Stimulated activated CD8-positive, alpha-beta memory T cell treated with anti-CD3 and anti-CD28 coated beads, Interleukin-15, amount 100 ng/mL, for 1 hour (primary cell): ENCODE measurements at regions not wholly inside any gene's neighbourhood (a gene's known extent, or its start where the extent isn't known, plus 50 kb on each side); places are given as distances from the start of the nearest gene placed in this dataset.

Experiments used
- DNase-seq: peaks from one replicate; pipeline ENCODE4 v3.0.0-alpha.2; 2020; ENCODE audit warnings: low read depth

DNA sequence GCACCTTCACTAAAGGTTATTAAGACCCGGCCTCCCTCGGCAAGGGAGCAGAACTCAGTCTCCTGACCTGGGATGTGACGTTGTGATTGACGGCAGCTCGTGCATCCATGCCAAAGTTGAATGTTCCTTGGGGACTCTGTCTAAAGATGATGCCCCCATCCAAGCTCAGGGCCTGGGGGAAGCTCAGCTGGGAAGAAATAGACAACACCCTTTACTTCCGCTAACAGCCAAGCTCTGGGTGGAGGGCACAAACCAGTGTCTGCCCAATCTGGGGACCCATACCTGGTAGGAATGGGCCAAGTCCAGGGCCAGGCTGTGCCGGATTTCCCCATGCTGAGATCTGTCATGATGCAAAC is 95.4 kb downstream of the RMI2 start:
- no peak for DNase-seq

DNA sequence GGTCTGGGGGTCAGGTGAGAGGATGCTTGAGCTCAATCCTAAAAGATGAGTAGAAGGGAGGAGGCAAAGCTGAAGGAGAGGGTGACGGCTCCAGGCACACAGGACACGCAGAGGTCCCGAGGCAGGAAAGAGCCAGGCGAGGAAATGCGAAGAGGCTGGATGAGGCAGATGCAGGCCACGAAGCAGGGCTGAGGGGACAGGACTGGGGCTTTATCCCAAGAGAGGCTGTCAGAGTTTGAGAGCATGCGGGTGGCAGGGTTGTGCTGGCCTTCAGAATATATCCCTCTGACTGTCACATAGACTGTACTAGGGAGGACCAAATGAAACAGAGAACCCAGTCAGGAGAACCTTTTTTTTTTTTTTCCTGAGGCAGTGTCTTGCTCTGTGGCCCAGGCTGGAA is 100.2 kb downstream of the RMI2 start:
- no peak for DNase-seq

DNA sequence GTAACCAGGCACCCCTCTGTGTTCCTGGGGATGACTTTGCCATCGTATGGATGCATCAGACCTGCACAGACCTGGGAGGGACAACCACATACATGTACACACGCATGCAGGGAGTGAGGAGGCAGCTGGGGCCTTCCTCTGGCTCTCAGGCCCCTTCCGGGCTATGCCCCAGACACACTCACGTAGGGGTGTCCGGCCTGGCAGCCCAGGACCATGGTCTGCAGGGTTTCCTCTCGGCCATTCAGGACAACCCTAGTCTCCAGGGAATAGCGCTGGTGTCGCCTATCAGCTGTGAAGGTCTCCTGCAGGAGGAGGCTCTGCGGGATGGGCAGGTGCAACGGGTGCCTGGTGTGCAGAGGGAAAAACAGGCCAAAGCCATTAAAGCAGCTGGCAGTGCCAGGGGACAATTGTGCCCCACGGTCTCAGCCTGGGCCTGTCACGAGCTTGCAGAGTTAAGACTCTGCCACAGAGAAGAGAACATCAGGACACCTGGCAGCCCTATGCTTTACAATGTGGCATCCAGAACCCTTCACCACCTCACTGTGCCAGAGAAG is 101.4 kb downstream of the RMI2 start:
- no peak for DNase-seq

DNA sequence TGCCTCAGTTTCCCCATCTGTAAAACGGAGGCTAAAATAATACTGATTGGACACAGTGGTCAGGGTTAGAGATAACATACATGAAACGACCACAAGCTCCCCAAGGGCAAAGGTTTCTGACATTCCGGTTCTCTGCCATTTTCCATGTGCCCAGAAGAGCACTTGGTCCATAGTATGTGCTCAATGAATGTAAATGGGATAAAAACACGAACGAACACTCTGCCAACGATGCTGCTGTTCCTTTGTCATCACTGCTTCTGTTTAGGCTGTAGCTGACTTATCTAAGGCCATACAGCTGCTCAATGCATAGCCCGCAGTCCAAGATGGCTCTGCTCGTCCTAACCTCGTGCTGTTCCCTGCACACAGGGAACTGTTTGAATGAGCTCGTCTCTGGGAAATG is 102.0 kb downstream of the RMI2 start:
- DNase-seq = no peak

DNA sequence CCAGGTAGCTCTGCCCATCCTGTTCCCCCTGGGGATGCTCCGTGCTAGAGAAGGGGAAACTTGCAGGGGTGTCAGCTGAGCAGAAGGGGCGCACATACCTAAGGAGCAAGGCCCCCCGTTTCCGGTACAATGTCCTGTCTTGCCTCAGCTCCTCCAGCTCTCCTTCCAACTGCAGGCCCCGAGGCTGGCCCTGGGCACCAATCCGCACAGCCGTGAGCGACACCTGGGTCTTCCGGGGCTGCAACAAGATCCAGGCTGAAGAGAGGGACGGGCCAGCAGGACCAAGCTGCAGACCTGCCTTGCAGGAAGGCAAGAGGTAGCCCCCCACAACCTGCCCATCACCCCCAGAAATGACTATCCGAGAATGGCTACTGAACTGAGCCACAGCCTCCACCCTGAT is 102.6 kb downstream of the RMI2 start:
- no peak for DNase-seq

DNA sequence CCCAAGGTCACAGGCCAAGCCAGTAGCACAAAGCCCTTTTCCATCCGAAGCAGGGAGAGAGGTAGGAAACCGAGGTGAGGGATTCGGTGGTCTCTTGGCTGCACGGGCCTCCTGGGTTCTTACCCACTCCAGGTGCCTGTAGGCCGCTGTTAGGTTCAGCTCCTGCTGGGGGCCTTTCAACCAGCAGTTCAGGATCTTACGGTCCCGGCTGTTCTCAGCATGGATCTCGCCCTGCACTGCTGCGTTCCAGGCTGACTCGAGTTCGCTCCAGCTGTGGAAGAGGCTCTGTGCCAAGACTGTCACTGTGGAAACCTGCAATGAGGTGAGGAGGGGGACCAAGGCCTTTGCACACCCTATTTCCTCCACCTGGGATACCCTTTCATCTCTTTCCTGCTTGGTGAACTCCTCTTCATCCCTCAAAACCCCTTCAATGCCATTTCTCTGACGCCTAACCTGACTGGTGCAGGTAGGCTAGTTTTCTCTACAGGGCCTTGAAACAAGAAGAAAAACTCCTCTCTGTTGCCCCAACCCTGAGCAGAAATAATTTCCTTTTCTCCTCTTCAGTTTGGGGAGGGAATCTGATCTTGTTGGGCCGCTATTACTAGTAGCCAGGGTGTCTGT is 103.6 kb downstream of the RMI2 start:
- DNase-seq = no peak

DNA sequence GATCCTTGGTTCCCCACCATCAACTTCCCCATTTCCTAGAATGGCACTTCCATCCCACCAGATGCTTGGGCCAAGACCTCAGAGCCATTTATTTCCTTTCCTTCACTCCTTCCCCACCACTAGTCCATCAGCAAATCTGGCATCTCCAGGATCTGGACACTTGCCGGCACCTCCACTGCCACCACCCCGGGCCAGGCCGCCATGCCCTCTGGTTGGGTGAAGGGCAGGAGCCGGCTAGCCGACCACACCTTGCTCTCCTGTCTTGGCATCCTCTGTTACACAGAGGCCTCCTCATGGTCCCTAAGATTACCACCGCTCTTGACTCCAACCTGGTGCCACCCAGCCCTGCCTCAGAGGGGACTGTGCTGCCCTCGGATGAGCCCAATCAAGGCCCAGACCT is 104.5 kb downstream of the RMI2 start:
- no peak for DNase-seq

DNA sequence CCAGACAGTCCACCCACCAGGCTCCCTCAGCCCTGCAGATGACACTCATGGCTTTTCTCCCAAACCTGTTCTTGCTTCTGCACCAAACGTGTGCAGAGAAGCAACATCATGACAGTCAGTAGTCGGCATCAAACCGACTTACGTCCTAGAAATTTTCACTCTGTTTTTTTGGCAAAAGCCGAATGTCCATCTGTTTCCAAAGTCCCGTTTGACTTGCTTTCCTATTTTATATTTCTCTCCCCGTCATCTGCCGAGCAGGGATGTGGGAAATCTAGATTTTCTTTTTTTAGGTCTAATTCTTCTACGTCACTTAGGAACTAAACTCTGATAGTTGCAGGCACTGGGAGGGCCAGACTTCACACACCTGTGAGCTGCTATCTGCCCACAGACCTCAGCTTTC is 104.9 kb downstream of the RMI2 start:
- DNase-seq = no peak

DNA sequence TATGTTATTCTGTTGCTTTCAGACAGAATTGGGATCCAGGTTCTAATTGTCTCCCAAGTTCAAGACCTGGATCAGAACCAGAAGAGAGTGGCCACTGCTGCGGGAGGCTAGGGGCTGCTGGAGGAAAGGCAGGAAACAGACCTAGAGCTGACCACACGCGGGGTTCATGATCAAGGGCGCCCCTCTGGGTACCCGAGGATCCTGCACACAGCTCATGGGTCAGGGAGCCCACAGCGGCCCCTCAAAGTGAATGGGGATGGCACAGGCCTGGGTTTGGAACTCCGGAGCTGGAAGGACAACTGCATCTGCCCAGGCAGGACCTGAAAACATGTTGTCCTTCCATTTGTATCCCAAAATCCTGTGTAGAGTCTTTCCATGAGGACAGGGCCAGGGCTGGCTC is 107.0 kb downstream of the RMI2 start:
- DNase-seq = no peak

DNA sequence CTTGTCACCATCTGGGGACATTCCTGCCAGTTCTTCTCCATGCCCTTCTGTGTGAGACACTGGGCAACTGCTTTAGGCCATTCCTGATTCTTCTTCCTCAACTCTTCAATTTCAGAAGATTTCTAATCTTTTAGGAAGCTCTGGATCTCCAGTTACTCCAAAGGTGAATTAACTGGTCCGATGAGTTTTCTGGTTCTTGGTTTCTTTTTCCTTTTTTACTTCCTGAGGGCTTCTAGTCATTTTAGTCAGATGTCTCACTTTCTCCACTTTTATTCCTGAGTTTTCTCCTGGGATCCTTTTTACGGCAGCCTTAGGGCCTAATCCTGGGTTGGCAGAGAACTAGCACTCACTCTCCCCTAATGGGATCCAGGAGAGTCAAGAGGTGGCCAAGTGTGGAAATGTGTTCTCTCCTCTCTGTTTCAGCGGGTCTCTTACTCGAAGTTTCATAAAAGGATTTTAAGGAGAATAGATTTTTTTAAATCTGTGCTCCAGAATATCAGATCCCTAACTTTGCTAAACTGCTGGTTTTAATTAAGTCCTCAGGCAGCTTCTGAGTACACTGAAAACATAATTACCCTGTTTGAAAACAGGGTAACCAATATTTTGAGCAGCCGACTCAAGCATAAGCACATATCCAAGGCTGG is 107.6 kb downstream of the RMI2 start:
- no peak for DNase-seq

DNA sequence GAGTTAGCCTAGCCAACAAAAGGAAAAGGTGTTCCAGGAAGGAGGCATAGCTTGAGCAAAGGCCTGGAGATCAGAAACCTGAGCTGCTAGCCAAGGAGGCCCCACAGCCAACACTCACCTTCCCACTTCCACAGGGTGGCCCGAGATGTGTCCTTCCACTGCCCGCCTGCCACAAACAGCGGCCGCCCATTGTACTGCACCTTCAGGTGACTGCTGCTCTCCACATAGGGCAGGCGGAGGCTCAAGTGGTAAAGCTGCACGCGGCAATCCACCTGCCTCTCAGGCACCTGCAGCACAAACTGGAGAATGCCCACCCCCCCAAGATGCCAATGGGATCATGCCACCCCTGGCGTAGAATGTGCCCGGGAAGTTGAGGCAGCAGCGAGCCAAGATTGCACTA is 111.5 kb downstream of the RMI2 start:
- DNase-seq = no peak

DNA sequence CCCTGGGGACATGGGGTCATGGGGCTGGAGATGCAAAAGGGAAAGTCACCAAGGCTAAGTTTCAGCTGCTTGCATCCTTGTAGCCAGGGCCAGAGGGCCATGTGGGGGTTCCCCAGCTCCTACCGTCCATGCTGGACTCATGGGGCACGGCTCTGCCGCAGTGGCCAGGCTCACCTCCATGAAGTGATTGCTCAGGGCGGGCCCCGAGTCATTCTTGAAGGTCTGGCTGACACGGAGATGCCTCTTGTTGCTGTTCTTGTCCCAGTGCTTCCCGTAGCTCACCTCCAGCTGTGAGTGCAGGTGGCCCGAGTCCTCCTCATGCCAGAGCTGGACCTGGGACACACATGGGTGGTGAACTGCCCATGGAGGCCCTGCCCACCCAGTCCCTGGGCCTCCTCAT is 114.5 kb downstream of the RMI2 start:
- DNase-seq = no peak

DNA sequence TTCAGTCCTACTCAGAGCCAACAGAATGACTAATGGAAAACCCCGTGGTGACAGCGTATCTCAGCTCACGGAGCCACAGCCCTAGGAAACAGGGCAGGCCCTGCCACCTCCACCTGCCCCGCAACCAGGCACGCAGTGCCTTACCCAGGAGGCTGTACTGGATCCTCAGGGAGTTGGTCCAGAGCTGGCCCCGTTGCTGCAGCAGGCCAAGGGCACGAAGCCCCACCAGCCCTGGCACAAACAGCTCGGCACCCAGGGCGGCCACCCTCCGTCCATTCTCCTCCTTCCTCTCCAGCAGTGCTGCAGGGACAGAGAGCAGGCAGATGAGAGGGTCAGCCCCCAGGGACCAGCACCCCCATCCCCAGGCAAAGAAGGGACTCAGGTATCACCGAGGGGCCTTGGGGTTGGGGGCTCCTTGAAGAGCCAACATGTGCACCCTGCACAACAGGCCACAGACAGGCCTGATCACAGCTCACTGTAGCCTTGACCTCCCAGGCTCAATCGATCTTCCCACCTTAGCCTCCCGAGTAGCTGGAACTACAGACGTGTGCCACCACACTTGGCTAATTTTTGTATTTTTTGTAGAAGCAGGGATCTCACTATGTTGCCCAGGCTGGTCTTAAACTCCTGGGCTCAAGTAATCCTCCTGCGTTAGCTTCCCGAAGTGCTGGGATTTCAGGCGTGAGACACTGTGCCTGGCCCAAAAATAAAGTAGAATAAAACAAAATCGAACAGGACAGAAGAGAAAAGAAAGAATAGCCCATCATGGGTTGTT is 115.7 kb downstream of the RMI2 start:
- no peak for DNase-seq

DNA sequence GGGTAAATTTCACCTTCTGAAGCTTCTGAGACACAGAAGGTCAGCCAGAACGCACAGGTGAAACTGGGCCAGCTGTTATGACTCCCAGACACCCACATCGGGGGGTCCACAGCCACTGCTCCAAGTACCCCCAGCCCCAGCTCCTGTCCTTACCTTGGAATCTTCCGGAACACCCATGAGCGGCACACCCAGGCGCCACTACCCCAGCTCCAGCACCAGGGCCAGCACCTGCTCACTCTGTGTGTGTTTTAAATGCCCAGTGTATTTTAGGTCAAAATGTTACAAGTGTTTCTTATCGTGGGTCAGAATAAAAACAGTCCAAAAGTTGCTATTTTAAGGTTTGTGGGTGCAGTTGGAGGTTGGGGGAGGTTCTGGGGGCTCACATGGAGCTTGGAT is 116.3 kb downstream of the RMI2 start:
- no peak for DNase-seq

DNA sequence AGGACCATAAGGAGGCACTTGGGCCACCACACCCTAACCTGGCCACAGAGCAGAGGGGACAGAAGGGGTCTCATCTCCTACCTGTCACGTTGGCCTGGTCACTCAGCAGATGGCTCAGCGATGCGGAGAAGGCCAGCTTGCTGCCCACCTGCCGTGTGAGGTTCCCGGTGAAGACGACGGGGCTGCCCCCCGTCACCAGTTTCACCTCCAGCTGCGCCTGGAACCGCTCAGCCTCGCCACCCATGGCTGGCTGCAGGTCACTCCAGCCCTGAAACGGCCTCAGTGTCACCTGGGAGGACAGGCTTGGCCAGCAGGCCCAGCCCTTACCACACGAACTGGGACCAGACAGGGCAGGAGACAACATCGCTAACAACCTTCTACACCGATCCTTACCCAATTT is 116.8 kb downstream of the RMI2 start:
- DNase-seq = no peak

DNA sequence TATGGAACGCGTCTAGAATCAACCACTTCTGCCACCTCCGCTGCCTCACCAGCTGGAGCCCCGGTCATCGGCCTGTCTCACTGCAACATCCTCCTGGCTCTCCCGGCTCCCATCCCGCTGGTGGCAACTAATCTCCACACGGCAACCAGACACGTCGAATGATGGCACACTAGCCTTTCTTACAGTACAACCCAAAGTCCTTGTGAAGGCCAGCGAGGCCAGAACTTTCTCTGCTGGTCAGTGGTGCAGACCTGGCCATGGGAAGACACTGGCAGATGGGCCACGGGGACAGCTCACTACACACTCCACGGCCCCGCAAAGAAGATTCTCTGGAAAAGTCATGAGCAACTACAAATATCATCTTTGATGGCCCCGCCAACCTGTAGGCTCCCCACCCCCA is 117.6 kb downstream of the RMI2 start:
- no peak for DNase-seq

DNA sequence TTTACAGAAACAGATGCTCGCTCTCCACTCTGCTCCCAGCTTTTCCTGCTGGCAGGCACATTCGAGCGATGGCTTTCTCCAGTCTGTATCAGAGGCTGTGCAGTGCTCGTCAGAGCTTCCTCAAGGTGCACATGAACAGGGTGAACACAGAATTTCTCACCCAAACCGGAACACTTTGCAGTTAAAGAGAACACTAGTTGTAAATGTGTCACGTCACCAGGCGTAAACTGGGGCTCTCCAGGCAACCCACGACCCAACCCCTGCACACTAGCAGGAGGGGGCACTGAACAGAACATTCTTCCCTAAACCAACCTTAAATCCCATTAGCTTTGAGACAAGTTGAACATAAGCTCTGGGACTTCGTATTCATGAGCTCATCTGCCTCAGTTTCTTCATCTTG is 119.0 kb downstream of the RMI2 start:
- DNase-seq = no peak

DNA sequence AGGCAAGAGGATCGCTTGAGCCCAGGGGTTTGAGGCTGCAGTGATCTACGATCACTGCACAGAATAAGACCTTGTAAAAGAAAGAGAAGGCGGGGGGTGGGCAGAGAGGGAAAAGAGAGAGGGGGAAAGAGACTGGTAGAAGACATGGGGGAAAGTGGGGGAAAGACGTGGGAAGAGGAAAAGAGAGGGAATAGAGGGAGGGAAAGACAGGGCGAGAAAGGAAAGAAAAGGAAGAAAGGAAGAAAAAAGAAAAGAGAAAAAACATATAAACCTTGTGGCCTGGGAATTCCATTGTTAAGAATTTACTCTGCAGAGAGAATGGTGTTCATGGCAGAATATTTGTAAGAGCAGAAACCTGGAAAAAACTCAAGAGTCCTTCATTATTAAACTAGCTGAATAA is 120.4 kb downstream of the RMI2 start:
- DNase-seq = no peak

DNA sequence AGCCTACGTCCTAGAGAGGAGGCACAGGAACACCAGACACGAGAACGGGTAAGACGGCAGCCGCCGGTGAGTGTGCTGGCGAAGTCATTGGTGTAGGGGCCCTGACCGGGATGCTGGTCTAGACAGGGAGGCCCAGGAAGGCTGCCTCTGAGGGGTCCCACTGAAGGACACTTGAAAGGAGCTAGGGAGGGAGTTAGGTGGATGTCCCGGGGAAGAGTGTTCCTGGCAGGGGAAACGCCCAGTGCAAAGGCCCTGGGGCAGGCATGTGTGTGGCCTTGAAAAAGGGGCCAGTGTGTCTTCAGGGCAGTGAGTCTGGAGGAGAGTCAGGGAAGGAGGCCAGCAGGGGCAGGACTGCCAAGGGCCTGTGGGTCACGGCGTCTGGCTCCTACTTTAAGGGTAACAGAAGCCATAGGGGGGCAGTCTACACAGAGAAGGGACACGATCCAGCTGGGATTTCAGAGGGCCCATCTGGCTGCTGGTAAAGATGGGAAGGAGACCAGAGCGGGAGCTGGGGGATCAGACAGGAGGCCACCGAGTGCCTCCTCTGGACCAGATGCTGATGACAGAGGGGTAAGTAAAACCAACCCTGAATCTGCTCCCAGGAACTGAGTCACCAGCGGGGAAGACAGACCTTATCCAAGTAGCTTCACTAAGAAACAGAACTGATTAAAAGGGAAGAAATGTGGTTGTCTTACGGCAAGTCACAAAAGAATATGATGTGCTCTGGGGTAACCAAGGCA is 115.9 kb downstream of the LITAF start:
- DNase-seq = no peak

DNA sequence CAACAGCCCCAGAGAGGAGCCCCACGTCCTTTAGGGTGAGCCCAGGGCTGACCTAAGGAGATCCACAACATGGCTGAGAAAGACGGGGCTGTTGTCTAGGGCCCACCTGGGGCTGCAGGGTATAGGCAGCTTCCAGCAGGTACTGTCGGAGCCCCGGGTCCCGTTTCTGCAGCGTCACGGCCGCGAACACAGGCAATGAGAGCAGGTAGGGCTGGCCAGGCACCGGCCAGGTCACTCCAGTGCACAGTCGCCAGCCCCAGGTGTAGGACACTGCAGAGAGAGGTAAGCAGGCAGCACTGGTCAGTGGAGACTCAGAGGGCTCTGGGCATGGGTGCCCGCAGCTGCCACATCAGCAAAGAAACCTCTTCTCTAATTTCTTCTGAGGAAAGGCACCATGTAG is 115.2 kb downstream of the LITAF start:
- no peak for DNase-seq

DNA sequence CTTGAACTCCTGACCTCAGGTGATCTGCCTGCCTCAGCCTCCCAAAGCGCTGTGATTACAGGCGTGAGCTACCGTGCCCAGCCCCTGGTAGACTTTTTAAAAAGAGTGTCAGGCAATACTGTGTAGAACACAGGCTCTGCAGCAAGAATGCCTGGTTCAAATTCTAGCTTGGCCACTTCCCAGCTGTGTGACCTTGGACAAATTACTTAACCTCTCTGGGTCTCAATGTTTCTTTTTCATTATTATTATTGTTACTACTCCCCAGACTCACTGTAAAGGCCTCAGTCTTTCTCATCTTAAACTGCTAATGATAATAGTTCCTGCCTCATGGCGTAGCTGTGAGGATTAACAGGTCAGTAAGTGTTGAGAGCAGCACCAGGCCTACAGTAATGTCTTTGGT is 114.3 kb downstream of the LITAF start:
- DNase-seq = no peak

DNA sequence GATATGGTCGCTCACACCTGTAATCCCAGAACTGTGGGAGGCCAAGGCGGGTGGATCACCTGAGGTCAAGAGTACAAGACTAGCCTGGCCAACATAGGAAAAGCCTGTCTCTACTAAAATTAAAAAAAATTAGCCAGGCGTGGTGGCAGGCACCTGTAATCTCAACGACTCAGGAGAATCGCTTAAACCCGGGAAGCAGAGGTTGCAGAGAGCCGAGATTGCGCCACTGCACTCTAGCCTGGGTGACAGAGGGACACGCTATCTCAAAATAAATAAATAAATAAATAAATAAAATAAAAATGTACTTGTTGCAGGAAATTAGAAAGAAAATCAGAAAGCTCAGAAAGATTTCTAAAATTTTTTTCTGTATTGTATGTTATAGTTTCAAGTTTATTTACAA is 113.9 kb downstream of the LITAF start:
- no peak for DNase-seq

DNA sequence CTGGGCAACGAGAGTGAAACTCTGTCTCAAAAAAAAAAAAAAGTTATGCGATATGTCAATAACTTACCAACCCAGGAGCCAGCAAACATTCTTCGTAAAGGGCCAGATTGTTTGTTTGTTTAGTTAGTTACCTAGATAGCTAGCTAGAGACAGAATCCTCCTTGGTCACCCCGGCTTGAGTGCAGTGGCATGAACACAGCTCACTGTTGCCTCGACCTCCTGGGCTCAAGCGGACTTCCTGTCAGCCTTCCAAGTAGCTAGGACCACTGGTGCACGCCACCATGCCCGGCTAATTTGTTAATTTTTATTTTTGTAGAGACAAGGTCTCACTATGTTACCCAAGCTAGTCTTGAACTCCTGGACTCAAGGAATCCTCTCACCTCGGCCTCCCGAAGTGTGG is 113.0 kb downstream of the LITAF start:
- DNase-seq = no peak
